ENCODE measurements at regions not wholly inside any gene's neighbourhood (a gene's known extent, or its start where the extent isn't known, plus 50 kb on each side); places are given as distances from the start of the nearest gene placed in this dataset.

DNA sequence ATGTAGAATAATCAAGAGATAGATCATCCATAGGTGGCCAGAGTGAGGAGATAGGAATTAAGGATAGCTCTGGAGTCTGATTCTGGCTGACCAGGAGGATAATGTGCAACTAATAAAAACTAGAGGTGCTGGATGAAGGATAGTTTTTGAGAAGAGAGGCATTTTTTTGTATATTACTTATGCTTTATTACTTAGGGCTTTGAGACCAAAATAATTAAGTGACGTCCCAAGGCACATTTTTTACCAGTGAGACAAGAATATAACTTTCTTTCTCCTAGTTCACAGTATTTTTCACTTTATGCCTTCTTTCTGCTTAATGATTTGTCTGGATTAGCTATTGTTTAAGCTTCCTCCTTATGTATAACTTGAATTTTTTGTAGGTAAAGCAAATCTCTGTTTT lies 756.6 kb downstream of the TSN start:
- no peak overlapping the region for H2AFZ ChIP-seq
- no peak for TF ChIP-seq EZH2phosphoT487 (IDR thresholded peaks at IDR 0.05; ENCODE audit: insufficient read depth, low read depth)
- TF ChIP-seq EZH2 (IDR thresholded peaks at IDR 0.05; ENCODE audit: insufficient read depth, poor library complexity, severe bottlenecking) = no peak
- H3K9me3 ChIP-seq (ENCODE audit: low read depth) = no peaks in the 10 kb centered on the region
- H4K20me1 ChIP-seq (ENCODE audit: insufficient read depth) = no peaks in the 10 kb centered on the region
- H3K27me3 ChIP-seq (replicated peaks; ENCODE audit: insufficient read depth) = no peaks in the 10 kb centered on the region
- H3K36me3 ChIP-seq (ENCODE audit: low read depth) = no peaks in the 10 kb centered on the region
- H3K79me2 ChIP-seq (ENCODE audit: insufficient read depth) = no peaks in the 10 kb centered on the region
- H3K4me2 ChIP-seq (ENCODE audit: unreplicated experiment) = no peak overlapping the region
- no peaks in the 10 kb centered on the region for H3K9me2 ChIP-seq (ENCODE audit: insufficient read depth)
- 22 to 31% methylated on average over 1 of the region's 1 CpG for WGBS, 2 experiments (ENCODE audit: low coverage in 1 of 2, low lambda C conversion rate in 2 of 2, missing lambda C conversion rate in 2 of 2)
- H3K9ac ChIP-seq = no peak overlapping the region
- H3K4me1 ChIP-seq (ENCODE audit: insufficient read depth) = no peaks in the 10 kb centered on the region
- no peak overlapping the region for H3K27ac ChIP-seq
- no peaks in the 10 kb centered on the region for H3F3A ChIP-seq (ENCODE audit: insufficient read depth)
- in situ Hi-C loops (cut with MboI) = no loop called here
- no peak overlapping the region for H3K4me3 ChIP-seq
- DNase-seq = no peak

DNA sequence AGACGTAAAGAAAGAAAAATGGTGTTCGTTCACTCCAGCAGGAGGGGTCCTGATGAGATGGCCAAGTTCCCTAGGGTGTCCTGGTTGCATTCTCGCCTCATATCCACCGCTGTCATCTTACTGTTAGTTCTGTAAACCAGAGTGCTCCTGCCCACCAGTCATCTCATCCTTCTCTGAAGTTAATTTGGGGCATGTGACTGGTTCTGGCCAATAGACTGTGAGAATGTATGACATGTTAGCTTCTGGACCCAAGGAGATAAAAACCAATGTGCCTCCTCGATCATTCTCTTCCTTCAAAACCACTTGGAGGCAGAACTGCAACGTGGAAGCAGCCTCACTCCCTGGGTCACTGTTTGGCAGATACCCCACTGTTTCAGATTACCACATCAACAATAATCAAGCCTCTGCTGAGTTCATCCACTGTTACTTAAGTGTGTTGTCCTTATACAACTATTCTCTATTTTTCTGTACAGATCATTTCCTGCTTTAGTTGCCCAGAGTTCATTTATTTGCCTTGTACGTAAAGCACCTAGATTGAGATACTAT lies 759.1 kb downstream of the TSN start:
- Histone ChIP-seq H4K20me1 (ENCODE audit: insufficient read depth) (no peaks in the 10 kb centered on the region), H3K27ac (no peak overlapping the region), H3F3A (ENCODE audit: insufficient read depth) (no peaks in the 10 kb centered on the region), H3K9me3 (ENCODE audit: low read depth) (no peaks in the 10 kb centered on the region), H3K9ac (no peak overlapping the region), H2AFZ (no peak overlapping the region), H3K9me2 (ENCODE audit: insufficient read depth) (no peaks in the 10 kb centered on the region), H3K4me3 (no peak overlapping the region), H3K79me2 (ENCODE audit: insufficient read depth) (no peaks in the 10 kb centered on the region), H3K36me3 (ENCODE audit: low read depth) (no peaks in the 10 kb centered on the region), H3K27me3 (replicated peaks; ENCODE audit: insufficient read depth) (no peaks in the 10 kb centered on the region), H3K4me2 (ENCODE audit: unreplicated experiment) (no peak overlapping the region), H3K4me1 (ENCODE audit: insufficient read depth) (no peaks in the 10 kb centered on the region)
- TF ChIP-seq EZH2 (IDR thresholded peaks at IDR 0.05; ENCODE audit: insufficient read depth, poor library complexity, severe bottlenecking) (no peak), EZH2phosphoT487 (IDR thresholded peaks at IDR 0.05; ENCODE audit: insufficient read depth, low read depth) (no peak)
- 29 to 32% methylated on average over 7 of the region's 7 CpGs for whole genome bisulfite sequencing, 2 experiments (ENCODE audit: low coverage in 1 of 2, low lambda C conversion rate in 2 of 2, missing lambda C conversion rate in 2 of 2)
- in situ Hi-C loops (cut with MboI) = no loop called here
- DNase-seq = no peak

DNA sequence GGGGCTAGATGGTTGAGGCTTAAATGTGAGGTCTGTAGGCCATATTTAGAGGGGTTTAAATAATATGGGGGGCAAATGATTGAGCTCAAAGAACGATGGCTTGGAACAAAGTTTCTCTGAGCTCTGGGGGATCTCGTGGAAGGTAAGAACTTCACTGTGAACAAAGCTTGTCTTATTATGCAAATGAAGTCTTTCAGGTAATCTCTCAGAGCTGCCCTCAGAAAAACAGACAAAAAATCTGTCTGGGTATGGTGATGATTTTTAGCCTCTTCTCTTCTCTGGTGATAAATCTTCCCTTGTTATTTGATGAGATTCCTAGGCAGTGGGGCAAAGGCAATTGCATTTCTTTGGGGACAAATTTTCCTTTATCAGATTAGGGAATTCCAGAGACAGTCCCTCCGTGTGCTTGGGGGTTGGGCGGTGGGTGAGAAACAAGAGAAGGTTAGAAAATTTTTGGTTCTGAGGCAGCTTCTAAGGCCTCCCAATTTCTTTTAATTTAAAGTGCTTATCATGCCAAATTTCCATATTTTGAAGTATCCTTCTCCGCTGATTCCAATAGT lies 760.4 kb downstream of the TSN start:
- H3K27ac ChIP-seq = no peak overlapping the region
- no peaks in the 10 kb centered on the region for H3K36me3 ChIP-seq (ENCODE audit: low read depth)

DNA sequence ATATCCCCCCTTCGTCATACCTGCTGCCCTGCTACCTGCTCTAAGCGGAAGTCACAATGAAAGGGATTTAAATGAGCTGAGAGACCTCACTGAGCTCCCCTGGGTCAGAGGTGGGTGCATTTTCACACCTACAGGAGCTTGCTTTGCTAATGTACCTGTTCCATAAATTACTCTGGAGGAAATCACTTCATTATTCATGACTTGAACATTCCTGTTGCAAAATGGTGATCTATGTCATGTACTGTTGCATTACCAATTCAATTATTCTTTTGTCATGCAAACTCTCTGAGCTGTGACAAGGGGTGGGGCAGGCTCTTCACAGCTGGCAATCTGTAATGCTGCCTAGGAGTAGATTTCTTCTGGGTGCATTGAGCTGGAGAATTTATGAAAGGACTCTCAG lies 761.3 kb downstream of the TSN start:
- no peaks in the 10 kb centered on the region for H3K9me3 ChIP-seq (ENCODE audit: low read depth)
- in situ Hi-C loops (cut with MboI) = no loop called here
- H4K20me1 ChIP-seq (ENCODE audit: insufficient read depth) = no peaks in the 10 kb centered on the region
- 23 to 57% methylated on average over 2 of the region's 2 CpGs for WGBS, 2 experiments (ENCODE audit: low coverage in 1 of 2, low lambda C conversion rate in 2 of 2, missing lambda C conversion rate in 2 of 2)
- H2AFZ ChIP-seq = no peak overlapping the region
- H3K27me3 ChIP-seq (replicated peaks; ENCODE audit: insufficient read depth) = no peaks in the 10 kb centered on the region
- no peaks in the 10 kb centered on the region for H3K4me1 ChIP-seq (ENCODE audit: insufficient read depth)
- H3K9ac ChIP-seq = no peak overlapping the region
- H3K36me3 ChIP-seq (ENCODE audit: low read depth) = no peaks in the 10 kb centered on the region
- no peaks in the 10 kb centered on the region for H3K9me2 ChIP-seq (ENCODE audit: insufficient read depth)
- TF ChIP-seq EZH2 (IDR thresholded peaks at IDR 0.05; ENCODE audit: insufficient read depth, poor library complexity, severe bottlenecking) (no peak), EZH2phosphoT487 (IDR thresholded peaks at IDR 0.05; ENCODE audit: insufficient read depth, low read depth) (no peak)
- H3K4me2 ChIP-seq (ENCODE audit: unreplicated experiment) = no peak overlapping the region
- H3K79me2 ChIP-seq (ENCODE audit: insufficient read depth) = no peaks in the 10 kb centered on the region
- DNase-seq = no peak
- H3K27ac ChIP-seq = no peak overlapping the region
- H3F3A ChIP-seq (ENCODE audit: insufficient read depth) = no peaks in the 10 kb centered on the region
- H3K4me3 ChIP-seq = no peak overlapping the region

More for the DNA sequence above, 760.4 kb downstream of the TSN start:
- H3K4me2 ChIP-seq (ENCODE audit: unreplicated experiment) = no peak overlapping the region
- WGBS, 2 experiments (ENCODE audit: low coverage in 1 of 2, low lambda C conversion rate in 2 of 2, missing lambda C conversion rate in 2 of 2) = 41 to 45% methylated on average over 5 of the region's 5 CpGs
- H3F3A ChIP-seq (ENCODE audit: insufficient read depth) = no peaks in the 10 kb centered on the region
- H3K9me3 ChIP-seq (ENCODE audit: low read depth) = no peaks in the 10 kb centered on the region
- H4K20me1 ChIP-seq (ENCODE audit: insufficient read depth) = no peaks in the 10 kb centered on the region
- no peak for DNase-seq
- no peak overlapping the region for H3K9ac ChIP-seq
- TF ChIP-seq EZH2 (IDR thresholded peaks at IDR 0.05; ENCODE audit: insufficient read depth, poor library complexity, severe bottlenecking) = no peak
- no peak for TF ChIP-seq EZH2phosphoT487 (IDR thresholded peaks at IDR 0.05; ENCODE audit: insufficient read depth, low read depth)
- in situ Hi-C loops (cut with MboI) = no loop called here
- no peaks in the 10 kb centered on the region for H3K27me3 ChIP-seq (replicated peaks; ENCODE audit: insufficient read depth)
- H3K9me2 ChIP-seq (ENCODE audit: insufficient read depth) = no peaks in the 10 kb centered on the region
- H3K79me2 ChIP-seq (ENCODE audit: insufficient read depth) = no peaks in the 10 kb centered on the region
- no peak overlapping the region for H3K4me3 ChIP-seq
- no peak overlapping the region for H2AFZ ChIP-seq
- H3K4me1 ChIP-seq (ENCODE audit: insufficient read depth) = no peaks in the 10 kb centered on the region
